OCI-LY7 (cell line): ENCODE measurements at regions not wholly inside any gene's neighbourhood (a gene's known extent, or its start where the extent isn't known, plus 50 kb on each side); places are given as distances from the start of the nearest gene placed in this dataset.

Experiments used
- EZH2phosphoT487 ChIP-seq: fragments of 200-600 bp; sonication (generic); IDR thresholded peaks from 2 replicates; pipeline ENCODE4 v1.6.1; 2018; ENCODE audit warnings: low read depth, borderline replicate concordance, mild to moderate bottlenecking, mixed run types, antibody characterized with exemption, low read length, moderate library complexity, mixed read lengths
- TF ChIP-seq, protein P1 (sequence below): fragments of 200-600 bp; sonication (generic); conservative IDR thresholded peaks from 2 replicates; pipeline ENCODE4 v1.5.1; 2014; ENCODE audit warnings: mild to moderate bottlenecking, antibody characterized with exemption, low read length, moderate library complexity, mixed read lengths

DNA sequence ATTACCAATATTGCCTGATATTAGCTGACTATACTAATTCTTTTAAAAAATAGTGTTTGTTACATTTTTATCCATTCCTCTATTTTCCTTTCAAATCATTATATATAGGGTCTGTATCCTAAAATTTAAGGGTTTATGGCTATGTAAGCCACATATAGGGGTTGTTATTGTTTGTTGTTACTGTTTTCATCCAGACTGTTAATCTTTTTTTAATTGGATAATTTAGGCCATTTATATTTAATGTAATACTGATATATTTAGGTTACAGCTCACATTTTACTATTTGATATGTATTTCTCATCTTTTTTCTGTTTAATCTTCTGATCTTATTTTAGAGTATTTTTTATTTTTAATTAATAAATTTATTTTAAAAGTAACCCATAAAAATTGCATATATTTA is 487.1 kb upstream of the SGCG start:
- TF ChIP-seq, protein P1, sequence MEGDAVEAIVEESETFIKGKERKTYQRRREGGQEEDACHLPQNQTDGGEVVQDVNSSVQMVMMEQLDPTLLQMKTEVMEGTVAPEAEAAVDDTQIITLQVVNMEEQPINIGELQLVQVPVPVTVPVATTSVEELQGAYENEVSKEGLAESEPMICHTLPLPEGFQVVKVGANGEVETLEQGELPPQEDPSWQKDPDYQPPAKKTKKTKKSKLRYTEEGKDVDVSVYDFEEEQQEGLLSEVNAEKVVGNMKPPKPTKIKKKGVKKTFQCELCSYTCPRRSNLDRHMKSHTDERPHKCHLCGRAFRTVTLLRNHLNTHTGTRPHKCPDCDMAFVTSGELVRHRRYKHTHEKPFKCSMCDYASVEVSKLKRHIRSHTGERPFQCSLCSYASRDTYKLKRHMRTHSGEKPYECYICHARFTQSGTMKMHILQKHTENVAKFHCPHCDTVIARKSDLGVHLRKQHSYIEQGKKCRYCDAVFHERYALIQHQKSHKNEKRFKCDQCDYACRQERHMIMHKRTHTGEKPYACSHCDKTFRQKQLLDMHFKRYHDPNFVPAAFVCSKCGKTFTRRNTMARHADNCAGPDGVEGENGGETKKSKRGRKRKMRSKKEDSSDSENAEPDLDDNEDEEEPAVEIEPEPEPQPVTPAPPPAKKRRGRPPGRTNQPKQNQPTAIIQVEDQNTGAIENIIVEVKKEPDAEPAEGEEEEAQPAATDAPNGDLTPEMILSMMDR: no peak
- no peak for TF ChIP-seq EZH2phosphoT487
